Retinal pigment epithelial cell (primary cell): ENCODE measurements at regions not wholly inside any gene's neighbourhood (a gene's known extent, or its start where the extent isn't known, plus 50 kb on each side); places are given as distances from the start of the nearest gene placed in this dataset.

Source experiments
- DNase-seq: peaks from one replicate; pipeline ENCODE4 v3.0.0-alpha.2; 2010; ENCODE audit warnings: low read depth
- H3K4me3 ChIP-seq: 2 replicates; pipeline ENCODE4 v1.5.1; 2011; ENCODE audit warnings: mild to moderate bottlenecking, low read length, control low read depth, moderate library complexity
- CTCF ChIP-seq: conservative IDR thresholded peaks from 2 replicates; pipeline ENCODE4 v1.5.1; 2011; ENCODE audit warnings: low read depth, low read length, control low read depth, inconsistent platforms

DNA sequence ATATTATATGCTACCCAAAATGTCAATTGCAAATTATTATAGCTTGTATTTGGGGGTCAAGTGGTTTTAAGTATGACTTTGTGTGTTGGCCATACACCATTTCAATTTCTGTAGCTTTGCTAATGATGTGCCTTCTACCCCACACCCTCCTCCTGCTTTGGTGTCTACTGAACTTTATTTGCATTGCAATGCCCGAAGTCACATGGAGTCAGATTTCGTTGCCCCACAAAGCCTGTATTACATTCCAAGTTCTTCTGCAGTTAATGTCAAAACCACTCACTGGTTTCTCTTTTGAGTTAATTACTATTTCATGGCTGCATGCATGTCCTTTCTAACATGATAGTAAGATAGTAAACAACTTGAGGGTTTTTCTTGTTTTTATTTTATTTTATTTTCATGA, 528.9 kb downstream of the RIT2 start:
- TF ChIP-seq CTCF = no peak
- DNase-seq = no peak
- no peak overlapping the region for H3K4me3 ChIP-seq

DNA sequence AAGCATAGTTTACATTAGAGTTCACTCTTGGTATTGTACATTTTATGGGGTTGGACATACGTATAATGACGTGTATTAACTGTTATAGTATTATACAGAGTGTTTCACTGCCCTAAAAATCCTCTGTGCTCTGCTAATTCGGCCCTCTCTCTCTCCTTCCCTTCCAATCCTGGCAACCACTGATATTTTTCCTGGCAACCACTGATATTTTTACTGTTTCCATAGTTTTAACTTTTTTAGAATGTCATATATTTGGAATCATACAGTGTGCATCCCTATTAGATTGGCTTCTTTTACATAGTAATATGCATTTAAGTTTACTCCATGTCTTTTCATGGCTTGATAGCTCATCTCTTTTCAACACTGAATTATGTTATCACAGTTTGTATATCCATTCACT, 526.7 kb downstream of the RIT2 start:
- no peak overlapping the region for H3K4me3 ChIP-seq
- no peak for DNase-seq
- TF ChIP-seq CTCF = no peak

- TF ChIP-seq CTCF = no peak
- H3K4me3 ChIP-seq = no peak overlapping the region
Observed at GRCh38 chr18:42604820-42605219, 510.7 kb downstream of the RIT2 start.

GRCh38 chr18:42606886-42607495, 508.5 kb downstream of the RIT2 start:
- TF ChIP-seq CTCF = no peak
- no peak overlapping the region for H3K4me3 ChIP-seq
- DNase-seq = no peak

More at GRCh38 chr18:42604820-42605219, 510.7 kb downstream of the RIT2 start:
- DNase-seq = no peak

- TF ChIP-seq CTCF = no peak
- no peak for DNase-seq
- H3K4me3 ChIP-seq = no peak overlapping the region
Observed at GRCh38 chr18:42611134-42611533, 504.4 kb downstream of the RIT2 start.

- no peak for TF ChIP-seq CTCF
- no peak for DNase-seq
- no peak overlapping the region for H3K4me3 ChIP-seq
Observed at GRCh38 chr18:42614619-42615293, 500.7 kb downstream of the RIT2 start.

DNA sequence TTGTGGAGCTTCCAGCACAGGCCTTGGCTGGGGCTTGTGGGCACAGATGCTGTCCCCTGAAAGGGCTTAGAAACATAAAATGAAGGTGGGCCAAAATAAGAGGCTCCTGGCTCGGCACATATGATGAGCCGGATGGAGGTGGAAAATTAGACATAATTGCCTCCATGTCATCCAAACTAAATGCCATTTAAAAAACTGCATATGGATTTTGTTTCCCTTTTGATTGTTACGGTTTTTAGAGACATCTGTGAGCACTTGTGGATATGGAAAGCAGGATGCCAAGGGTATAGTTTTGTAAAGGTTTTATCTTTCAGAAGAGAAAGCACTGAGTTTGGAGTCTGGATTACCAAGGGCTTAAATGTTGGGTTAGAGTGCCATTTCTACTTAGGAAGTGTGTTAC, 498.3 kb downstream of the RIT2 start:
- no peak for TF ChIP-seq CTCF
- H3K4me3 ChIP-seq = no peak overlapping the region
- DNase-seq = no peak
